ENCODE measurements at regions not wholly inside any gene's neighbourhood (a gene's known extent, or its start where the extent isn't known, plus 50 kb on each side); places are given as distances from the start of the nearest gene placed in this dataset.

DNA sequence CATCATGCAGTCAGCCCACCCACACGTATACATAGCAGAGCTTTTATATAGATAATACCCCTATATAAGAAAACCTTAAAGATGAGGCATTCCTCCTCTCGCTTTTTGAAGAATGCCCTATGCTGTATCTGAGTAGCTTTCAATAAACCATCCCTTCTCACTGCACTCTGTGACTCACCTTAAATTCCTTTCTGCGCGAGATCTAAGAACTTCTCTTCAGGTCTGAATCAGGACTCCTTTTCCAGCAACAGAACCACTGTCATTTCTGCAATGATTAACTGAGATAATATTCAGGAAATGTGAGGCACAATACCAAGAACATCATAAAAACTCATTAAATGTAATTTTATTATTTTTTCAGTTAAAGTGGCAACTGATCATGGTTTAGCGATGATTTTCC lies 76.4 kb upstream of the DCLK2 start:
- TF ChIP-seq, protein P1, sequence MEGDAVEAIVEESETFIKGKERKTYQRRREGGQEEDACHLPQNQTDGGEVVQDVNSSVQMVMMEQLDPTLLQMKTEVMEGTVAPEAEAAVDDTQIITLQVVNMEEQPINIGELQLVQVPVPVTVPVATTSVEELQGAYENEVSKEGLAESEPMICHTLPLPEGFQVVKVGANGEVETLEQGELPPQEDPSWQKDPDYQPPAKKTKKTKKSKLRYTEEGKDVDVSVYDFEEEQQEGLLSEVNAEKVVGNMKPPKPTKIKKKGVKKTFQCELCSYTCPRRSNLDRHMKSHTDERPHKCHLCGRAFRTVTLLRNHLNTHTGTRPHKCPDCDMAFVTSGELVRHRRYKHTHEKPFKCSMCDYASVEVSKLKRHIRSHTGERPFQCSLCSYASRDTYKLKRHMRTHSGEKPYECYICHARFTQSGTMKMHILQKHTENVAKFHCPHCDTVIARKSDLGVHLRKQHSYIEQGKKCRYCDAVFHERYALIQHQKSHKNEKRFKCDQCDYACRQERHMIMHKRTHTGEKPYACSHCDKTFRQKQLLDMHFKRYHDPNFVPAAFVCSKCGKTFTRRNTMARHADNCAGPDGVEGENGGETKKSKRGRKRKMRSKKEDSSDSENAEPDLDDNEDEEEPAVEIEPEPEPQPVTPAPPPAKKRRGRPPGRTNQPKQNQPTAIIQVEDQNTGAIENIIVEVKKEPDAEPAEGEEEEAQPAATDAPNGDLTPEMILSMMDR (conservative IDR thresholded peaks at IDR 0.05; ENCODE audit: low read depth in 2 of 2), result no peak
- TF ChIP-seq POLR2AphosphoS5 (IDR thresholded peaks at IDR 0.05; ENCODE audit: low read depth), result no peak
- no peak for TF ChIP-seq EZH2phosphoT487 (IDR thresholded peaks at IDR 0.05; ENCODE audit: unreplicated experiment)
- TF ChIP-seq EZH2 (IDR thresholded peaks at IDR 0.05; ENCODE audit: low read depth, unreplicated experiment), result no peak
- TF ChIP-seq, protein P2, sequence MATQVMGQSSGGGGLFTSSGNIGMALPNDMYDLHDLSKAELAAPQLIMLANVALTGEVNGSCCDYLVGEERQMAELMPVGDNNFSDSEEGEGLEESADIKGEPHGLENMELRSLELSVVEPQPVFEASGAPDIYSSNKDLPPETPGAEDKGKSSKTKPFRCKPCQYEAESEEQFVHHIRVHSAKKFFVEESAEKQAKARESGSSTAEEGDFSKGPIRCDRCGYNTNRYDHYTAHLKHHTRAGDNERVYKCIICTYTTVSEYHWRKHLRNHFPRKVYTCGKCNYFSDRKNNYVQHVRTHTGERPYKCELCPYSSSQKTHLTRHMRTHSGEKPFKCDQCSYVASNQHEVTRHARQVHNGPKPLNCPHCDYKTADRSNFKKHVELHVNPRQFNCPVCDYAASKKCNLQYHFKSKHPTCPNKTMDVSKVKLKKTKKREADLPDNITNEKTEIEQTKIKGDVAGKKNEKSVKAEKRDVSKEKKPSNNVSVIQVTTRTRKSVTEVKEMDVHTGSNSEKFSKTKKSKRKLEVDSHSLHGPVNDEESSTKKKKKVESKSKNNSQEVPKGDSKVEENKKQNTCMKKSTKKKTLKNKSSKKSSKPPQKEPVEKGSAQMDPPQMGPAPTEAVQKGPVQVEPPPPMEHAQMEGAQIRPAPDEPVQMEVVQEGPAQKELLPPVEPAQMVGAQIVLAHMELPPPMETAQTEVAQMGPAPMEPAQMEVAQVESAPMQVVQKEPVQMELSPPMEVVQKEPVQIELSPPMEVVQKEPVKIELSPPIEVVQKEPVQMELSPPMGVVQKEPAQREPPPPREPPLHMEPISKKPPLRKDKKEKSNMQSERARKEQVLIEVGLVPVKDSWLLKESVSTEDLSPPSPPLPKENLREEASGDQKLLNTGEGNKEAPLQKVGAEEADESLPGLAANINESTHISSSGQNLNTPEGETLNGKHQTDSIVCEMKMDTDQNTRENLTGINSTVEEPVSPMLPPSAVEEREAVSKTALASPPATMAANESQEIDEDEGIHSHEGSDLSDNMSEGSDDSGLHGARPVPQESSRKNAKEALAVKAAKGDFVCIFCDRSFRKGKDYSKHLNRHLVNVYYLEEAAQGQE (IDR thresholded peaks at IDR 0.05; ENCODE audit: unreplicated experiment), result no peak
- no peak for TF ChIP-seq JUNB (IDR thresholded peaks at IDR 0.05; ENCODE audit: unreplicated experiment)
- TF ChIP-seq, protein P3, sequence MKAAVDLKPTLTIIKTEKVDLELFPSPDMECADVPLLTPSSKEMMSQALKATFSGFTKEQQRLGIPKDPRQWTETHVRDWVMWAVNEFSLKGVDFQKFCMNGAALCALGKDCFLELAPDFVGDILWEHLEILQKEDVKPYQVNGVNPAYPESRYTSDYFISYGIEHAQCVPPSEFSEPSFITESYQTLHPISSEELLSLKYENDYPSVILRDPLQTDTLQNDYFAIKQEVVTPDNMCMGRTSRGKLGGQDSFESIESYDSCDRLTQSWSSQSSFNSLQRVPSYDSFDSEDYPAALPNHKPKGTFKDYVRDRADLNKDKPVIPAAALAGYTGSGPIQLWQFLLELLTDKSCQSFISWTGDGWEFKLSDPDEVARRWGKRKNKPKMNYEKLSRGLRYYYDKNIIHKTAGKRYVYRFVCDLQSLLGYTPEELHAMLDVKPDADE (IDR thresholded peaks at IDR 0.05), result no peak
- TF ChIP-seq CREB1 (CRISPR knock-in tag; IDR thresholded peaks at IDR 0.05; ENCODE audit: low read depth), result no peak
